Fibroblast of lung (primary cell): ENCODE measurements at regions not wholly inside any gene's neighbourhood (a gene's known extent, or its start where the extent isn't known, plus 50 kb on each side); places are given as distances from the start of the nearest gene placed in this dataset.

Source experiments
- DNase-seq, 2 donors: peaks; one replicate each; pipeline versions ENCODE4 v3.0.0 to v3.0.0-alpha.2; 2010; ENCODE audit warnings: low read depth in 2 of 2
- H2AFZ ChIP-seq: 2 replicates; pipeline ENCODE4 v1.5.1; 2012; ENCODE audit warnings: low read length, control low read depth, inconsistent platforms
- H3K27ac ChIP-seq: 2 replicates; pipeline ENCODE4 v1.5.1; 2011; ENCODE audit warnings: low read length, control low read depth; ENCODE audit not compliant: insufficient read depth
- H3K27me3 ChIP-seq: 2 replicates; pipeline ENCODE4 v1.5.1; 2011; ENCODE audit warnings: mild to moderate bottlenecking, low read length; ENCODE audit not compliant: control insufficient read depth, insufficient read depth
- H3K36me3 ChIP-seq: 2 replicates; pipeline ENCODE4 v1.5.1; 2011; ENCODE audit warnings: low read length; ENCODE audit not compliant: control insufficient read depth, insufficient read depth
- H3K4me1 ChIP-seq: 2 replicates; pipeline ENCODE4 v1.5.1; 2011; ENCODE audit warnings: low read length; ENCODE audit not compliant: control insufficient read depth, insufficient read depth; ENCODE audit errors: extremely low read depth
- H3K4me2 ChIP-seq: 2 replicates; pipeline ENCODE4 v1.5.1; 2011; ENCODE audit warnings: low read length, control low read depth; ENCODE audit not compliant: insufficient read depth; ENCODE audit errors: extremely low read depth
- H3K4me3 ChIP-seq, 4 experiments: fragments of 200-600 bp in 1 of 4; sonication (generic) in 1 of 4; replicated peaks in 1 of 4; 2 replicates each; pipeline ENCODE4 v1.5.1; 2011 to 2016; ENCODE audit warnings: low read length in 4 of 4, low read depth in 3 of 4, mild to moderate bottlenecking in 3 of 4, control low read depth in 2 of 4, inconsistent platforms in 1 of 4, mixed read lengths in 1 of 4; ENCODE audit not compliant: insufficient read depth in 1 of 4; ENCODE audit errors: control extremely low read depth in 1 of 4
- H3K79me2 ChIP-seq: 2 replicates; pipeline ENCODE4 v1.5.1; 2012; ENCODE audit warnings: mild to moderate bottlenecking, low read length, inconsistent platforms; ENCODE audit not compliant: control insufficient read depth, insufficient read depth
- H3K9ac ChIP-seq: 2 replicates; pipeline ENCODE4 v1.5.1; 2011; ENCODE audit warnings: mild to moderate bottlenecking, low read length, control low read depth; ENCODE audit not compliant: insufficient read depth
- H3K9me3 ChIP-seq: 2 replicates; pipeline ENCODE4 v1.5.1; 2012; ENCODE audit warnings: low read depth, low read length; ENCODE audit not compliant: control insufficient read depth, insufficient read depth
- H4K20me1 ChIP-seq: 2 replicates; pipeline ENCODE4 v1.5.1; 2011; ENCODE audit warnings: low read length; ENCODE audit not compliant: control insufficient read depth, insufficient read depth; ENCODE audit errors: extremely low read depth
- EZH2 ChIP-seq: IDR thresholded peaks from 2 replicates; pipeline ENCODE4 v1.5.1; 2012; ENCODE audit warnings: low read length, control low read depth, mild to moderate bottlenecking; ENCODE audit errors: missing control alignments
- TF ChIP-seq, protein P1 (sequence below), 2 donors: IDR thresholded peaks in 1 of 2; conservative IDR thresholded peaks in 1 of 2; 1 replicate in 1 of 2; 2 replicates in 1 of 2; pipeline ENCODE4 v1.5.1; 2011 to 2012; ENCODE audit warnings: low read length in 2 of 2, control low read depth in 1 of 2, inconsistent platforms in 1 of 2, low read depth in 1 of 2, mild to moderate bottlenecking in 1 of 2

DNA sequence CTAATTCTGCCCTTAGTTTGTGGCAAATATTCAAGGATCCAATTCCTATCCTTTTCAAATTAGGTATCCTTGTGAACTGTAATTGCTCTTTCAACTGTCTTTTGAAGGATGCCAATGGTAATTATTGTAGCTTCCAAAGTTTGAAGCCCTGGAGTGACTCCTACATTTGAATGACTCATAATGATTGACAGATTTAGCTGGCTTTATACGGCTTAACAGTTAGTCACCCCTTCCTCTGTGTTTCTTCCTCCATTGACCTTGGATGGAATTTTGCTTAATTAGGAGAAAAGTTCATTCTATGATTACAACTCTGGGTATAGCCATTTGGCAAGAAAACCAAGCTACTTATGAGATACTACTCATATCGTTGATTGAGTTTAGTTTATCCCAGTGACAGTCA is 639.3 kb upstream of the KIRREL3 start:
- Histone ChIP-seq H2AFZ (no peak overlapping the region), H3K27ac (no peak overlapping the region), H3K4me3 (no peak overlapping the region), H3K4me1 (no peaks in the 10 kb centered on the region), H3K9ac (no peak overlapping the region), H3K79me2 (no peaks in the 10 kb centered on the region), H4K20me1 (no peaks in the 10 kb centered on the region), H3K4me2 (no peak overlapping the region), H3K9me3 (no peaks in the 10 kb centered on the region), H3K36me3 (no peaks in the 10 kb centered on the region), H3K27me3 (no peaks in the 10 kb centered on the region)
- DNase-seq = peak in 1 of 2 donors; percentile 55
- TF ChIP-seq EZH2 = no peak
- TF ChIP-seq, protein P1, sequence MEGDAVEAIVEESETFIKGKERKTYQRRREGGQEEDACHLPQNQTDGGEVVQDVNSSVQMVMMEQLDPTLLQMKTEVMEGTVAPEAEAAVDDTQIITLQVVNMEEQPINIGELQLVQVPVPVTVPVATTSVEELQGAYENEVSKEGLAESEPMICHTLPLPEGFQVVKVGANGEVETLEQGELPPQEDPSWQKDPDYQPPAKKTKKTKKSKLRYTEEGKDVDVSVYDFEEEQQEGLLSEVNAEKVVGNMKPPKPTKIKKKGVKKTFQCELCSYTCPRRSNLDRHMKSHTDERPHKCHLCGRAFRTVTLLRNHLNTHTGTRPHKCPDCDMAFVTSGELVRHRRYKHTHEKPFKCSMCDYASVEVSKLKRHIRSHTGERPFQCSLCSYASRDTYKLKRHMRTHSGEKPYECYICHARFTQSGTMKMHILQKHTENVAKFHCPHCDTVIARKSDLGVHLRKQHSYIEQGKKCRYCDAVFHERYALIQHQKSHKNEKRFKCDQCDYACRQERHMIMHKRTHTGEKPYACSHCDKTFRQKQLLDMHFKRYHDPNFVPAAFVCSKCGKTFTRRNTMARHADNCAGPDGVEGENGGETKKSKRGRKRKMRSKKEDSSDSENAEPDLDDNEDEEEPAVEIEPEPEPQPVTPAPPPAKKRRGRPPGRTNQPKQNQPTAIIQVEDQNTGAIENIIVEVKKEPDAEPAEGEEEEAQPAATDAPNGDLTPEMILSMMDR (conservative IDR thresholded peaks at IDR 0.05 in 1 of 2, IDR thresholded peaks at IDR 0.05 in 1 of 2; ENCODE audit: low read depth in 1 of 2, low read length in 2 of 2) = no peak

DNA sequence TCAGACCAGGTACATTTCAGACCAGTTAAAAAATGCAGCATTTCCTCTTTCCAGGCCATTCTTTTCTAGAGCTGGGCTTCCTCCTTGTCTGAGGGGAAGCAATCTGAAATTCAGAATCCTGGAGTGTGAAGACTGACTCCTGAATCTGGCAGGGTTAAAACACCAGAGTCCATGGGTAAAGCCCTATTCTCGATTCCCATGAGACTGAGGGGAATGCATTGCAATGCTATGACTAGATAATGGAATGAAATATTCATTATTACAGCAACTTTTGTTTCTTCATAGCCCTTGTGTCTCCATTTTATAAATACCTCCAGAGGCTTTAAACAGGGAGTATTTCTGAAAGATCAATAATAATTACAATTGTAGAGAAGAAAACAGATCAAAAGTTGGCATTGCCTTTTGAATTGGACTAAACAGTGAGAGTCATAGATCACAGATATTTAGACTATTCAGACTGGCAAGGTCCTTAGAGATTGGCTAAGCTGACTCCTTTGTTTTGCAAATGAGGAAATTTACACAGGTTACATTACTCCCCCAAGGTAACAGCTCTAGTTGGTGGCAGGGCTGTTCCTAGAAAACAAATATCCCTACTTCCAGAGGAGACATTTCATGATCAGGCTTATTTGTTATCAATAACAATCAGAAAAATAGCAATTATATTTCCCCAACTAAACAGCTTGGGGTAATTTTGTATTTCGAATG is 632.6 kb upstream of the KIRREL3 start:
- no peak for DNase-seq
- Histone ChIP-seq H3K27me3 (no peaks in the 10 kb centered on the region), H3K36me3 (no peaks in the 10 kb centered on the region), H3K4me2 (no peak overlapping the region), H3K9ac (no peak overlapping the region), H3K4me1 (no peaks in the 10 kb centered on the region), H3K4me3 (no peak overlapping the region), H3K79me2 (no peaks in the 10 kb centered on the region), H3K9me3 (no peaks in the 10 kb centered on the region), H3K27ac (no peak overlapping the region), H2AFZ (no peak overlapping the region), H4K20me1 (no peaks in the 10 kb centered on the region)
- TF ChIP-seq, protein P1 (conservative IDR thresholded peaks at IDR 0.05 in 1 of 2, IDR thresholded peaks at IDR 0.05 in 1 of 2; ENCODE audit: low read depth in 1 of 2, low read length in 2 of 2) = no peak
- TF ChIP-seq EZH2 = no peak

DNA sequence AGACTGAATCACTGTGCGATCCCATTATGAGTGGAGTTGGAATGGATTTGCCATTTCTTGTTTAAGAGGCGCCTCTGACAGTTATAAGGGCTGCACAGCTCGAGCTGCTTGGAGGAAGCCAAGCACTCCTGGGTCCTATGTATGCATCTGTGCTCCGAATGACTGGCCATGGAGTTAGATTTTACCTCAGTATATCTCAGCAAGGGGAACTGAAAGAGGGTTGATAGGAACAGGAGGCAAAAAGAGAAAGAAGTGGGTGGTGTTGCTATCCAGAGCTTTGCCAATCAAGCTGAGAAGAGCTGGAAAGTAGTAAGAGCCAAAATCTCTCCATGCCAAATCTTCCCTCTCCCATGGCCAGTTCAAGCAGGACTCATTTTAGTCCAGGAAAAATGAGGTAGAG is 632.0 kb upstream of the KIRREL3 start:
- Histone ChIP-seq H3K4me3 (no peak overlapping the region), H3K27me3 (no peaks in the 10 kb centered on the region), H3K9me3 (no peaks in the 10 kb centered on the region), H4K20me1 (no peaks in the 10 kb centered on the region), H3K4me2 (no peak overlapping the region), H3K36me3 (no peaks in the 10 kb centered on the region), H3K4me1 (no peaks in the 10 kb centered on the region), H3K27ac (no peak overlapping the region), H3K9ac (no peak overlapping the region), H2AFZ (no peak overlapping the region), H3K79me2 (no peaks in the 10 kb centered on the region)
- DNase-seq = no peak
- TF ChIP-seq EZH2 = no peak
- TF ChIP-seq, protein P1 (conservative IDR thresholded peaks at IDR 0.05 in 1 of 2, IDR thresholded peaks at IDR 0.05 in 1 of 2; ENCODE audit: low read depth in 1 of 2, low read length in 2 of 2) = no peak
